SJCRH30 (cell line): ENCODE measurements at regions not wholly inside any gene's neighbourhood (a gene's known extent, or its start where the extent isn't known, plus 50 kb on each side); places are given as distances from the start of the nearest gene placed in this dataset.
A peak's percentile ranks its signal among the peaks of the same experiment; 100 is the strongest.

Source experiments
- DNase-seq, 2 experiments: peaks; one replicate each; pipeline ENCODE4 v3.0.0-alpha.2; 2015 to 2020
- H3K27ac ChIP-seq: fragments of 250-450 bp; sonication (Bioruptor Pico); 2 replicates; pipeline ENCODE4 v1.5.1; 2020; ENCODE audit warnings: mild to moderate bottlenecking, moderate library complexity
- H3K27me3 ChIP-seq: fragments of 250-450 bp; sonication (Bioruptor Pico); 2 replicates; pipeline ENCODE4 v1.5.1; 2020; ENCODE audit warnings: mild to moderate bottlenecking, moderate library complexity
- H3K36me3 ChIP-seq: fragments of 250-450 bp; sonication (Bioruptor Pico); 2 replicates; pipeline ENCODE4 v1.5.1; 2020; ENCODE audit warnings: mild to moderate bottlenecking, moderate library complexity
- H3K4me1 ChIP-seq: fragments of 250-450 bp; sonication (Bioruptor Pico); 2 replicates; pipeline ENCODE4 v1.5.1; 2020; ENCODE audit warnings: mild to moderate bottlenecking, moderate library complexity
- H3K4me3 ChIP-seq: fragments of 250-450 bp; sonication (Bioruptor Pico); 2 replicates; pipeline ENCODE4 v1.5.1; 2020; ENCODE audit warnings: mild to moderate bottlenecking, moderate library complexity
- H3K9me3 ChIP-seq: fragments of 250-450 bp; sonication (Bioruptor Pico); replicated peaks from 2 replicates; pipeline ENCODE4 v1.5.1; 2020; ENCODE audit warnings: mild to moderate bottlenecking, moderate library complexity

GRCh38 chr14:42929806-42930480 lies 1323.3 kb downstream of the LRFN5 start:
- H3K36me3 ChIP-seq, result no peaks in the 10 kb centered on the region
- no peak overlapping the region for H3K27ac ChIP-seq
- H3K4me3 ChIP-seq, result peak overlapping the region; percentile 19
- H3K4me1 ChIP-seq, result no peaks in the 10 kb centered on the region
- H3K27me3 ChIP-seq, result no peaks in the 10 kb centered on the region
- no peaks in the 10 kb centered on the region for H3K9me3 ChIP-seq
- DNase-seq, result peak; percentile 49 to 73

DNA sequence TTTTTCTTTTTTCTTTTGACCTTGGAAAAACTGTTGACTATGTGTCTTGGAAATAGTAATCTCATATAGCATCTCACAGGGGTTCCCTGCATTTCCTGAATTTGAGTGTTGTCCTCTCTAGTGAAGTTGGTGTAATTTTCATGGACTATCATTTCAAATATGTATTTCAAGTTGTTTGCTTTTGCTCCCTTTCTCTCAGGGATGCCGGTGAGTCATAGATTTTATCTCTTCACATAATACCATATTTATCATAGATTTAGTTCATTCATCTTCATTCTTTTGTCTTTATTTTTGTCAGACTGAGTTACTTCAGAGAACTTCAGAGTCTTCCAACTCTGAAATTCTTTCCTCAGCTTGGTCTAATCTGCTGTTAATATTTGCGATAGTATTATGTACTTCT lies 1320.6 kb downstream of the LRFN5 start:
- H3K27ac ChIP-seq, result no peak overlapping the region
- no peak overlapping the region for H3K4me3 ChIP-seq
- H3K36me3 ChIP-seq, result no peaks in the 10 kb centered on the region
- DNase-seq, result no peak
- no peaks in the 10 kb centered on the region for H3K4me1 ChIP-seq
- H3K9me3 ChIP-seq, result no peaks in the 10 kb centered on the region
- H3K27me3 ChIP-seq, result no peaks in the 10 kb centered on the region

DNA sequence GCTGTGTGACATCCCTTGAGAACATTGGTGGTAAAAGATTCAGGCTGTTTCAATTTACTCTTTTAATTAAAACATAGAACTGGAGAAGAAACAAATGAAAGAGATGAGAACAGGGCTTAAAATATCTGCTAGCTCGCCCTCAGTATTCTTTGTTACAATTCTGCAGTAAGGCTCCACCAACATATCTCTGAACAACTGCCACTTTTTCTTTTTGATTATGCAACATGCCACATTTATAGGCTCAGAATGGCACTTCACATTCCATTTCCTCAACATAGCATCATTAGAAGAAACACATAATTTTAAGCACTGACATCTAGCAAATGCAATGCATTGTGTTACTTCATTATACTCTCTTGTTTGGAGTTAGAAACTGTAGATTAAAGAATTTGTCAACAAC lies 1315.2 kb downstream of the LRFN5 start:
- Histone ChIP-seq H3K27ac (no peak overlapping the region), H3K4me3 (no peak overlapping the region), H3K4me1 (no peaks in the 10 kb centered on the region), H3K9me3 (no peaks in the 10 kb centered on the region), H3K36me3 (no peaks in the 10 kb centered on the region), H3K27me3 (no peaks in the 10 kb centered on the region)
- no peak for DNase-seq

- Histone ChIP-seq H3K36me3 (no peaks in the 10 kb centered on the region), H3K27me3 (no peaks in the 10 kb centered on the region), H3K4me3 (no peak overlapping the region), H3K27ac (no peak overlapping the region), H3K4me1 (no peaks in the 10 kb centered on the region), H3K9me3 (no peaks in the 10 kb centered on the region)
- DNase-seq, result no peak
Measured at GRCh38 chr14:42918615-42919014, 1311.9 kb downstream of the LRFN5 start.

- no peaks in the 10 kb centered on the region for H3K4me1 ChIP-seq
- no peak overlapping the region for H3K27ac ChIP-seq
- no peaks in the 10 kb centered on the region for H3K36me3 ChIP-seq
- no peaks in the 10 kb centered on the region for H3K27me3 ChIP-seq
- no peaks in the 10 kb centered on the region for H3K9me3 ChIP-seq
- DNase-seq, result no peak
- no peak overlapping the region for H3K4me3 ChIP-seq
Measured at GRCh38 chr14:42911642-42912041, 1305.0 kb downstream of the LRFN5 start.

- no peak overlapping the region for H3K4me3 ChIP-seq
- H3K4me1 ChIP-seq, result no peaks in the 10 kb centered on the region
- no peak overlapping the region for H3K27ac ChIP-seq
- H3K27me3 ChIP-seq, result no peaks in the 10 kb centered on the region
- no peak for DNase-seq
- no peaks in the 10 kb centered on the region for H3K36me3 ChIP-seq
- no peaks in the 10 kb centered on the region for H3K9me3 ChIP-seq
Measured at GRCh38 chr14:42909659-42910058, 1303.0 kb downstream of the LRFN5 start.

- Histone ChIP-seq H3K9me3 (no peaks in the 10 kb centered on the region), H3K4me1 (no peaks in the 10 kb centered on the region), H3K4me3 (no peak overlapping the region), H3K27ac (no peak overlapping the region), H3K36me3 (no peaks in the 10 kb centered on the region), H3K27me3 (no peaks in the 10 kb centered on the region)
- no peak for DNase-seq
Measured at GRCh38 chr14:42893183-42893582, 1286.5 kb downstream of the LRFN5 start.

DNA sequence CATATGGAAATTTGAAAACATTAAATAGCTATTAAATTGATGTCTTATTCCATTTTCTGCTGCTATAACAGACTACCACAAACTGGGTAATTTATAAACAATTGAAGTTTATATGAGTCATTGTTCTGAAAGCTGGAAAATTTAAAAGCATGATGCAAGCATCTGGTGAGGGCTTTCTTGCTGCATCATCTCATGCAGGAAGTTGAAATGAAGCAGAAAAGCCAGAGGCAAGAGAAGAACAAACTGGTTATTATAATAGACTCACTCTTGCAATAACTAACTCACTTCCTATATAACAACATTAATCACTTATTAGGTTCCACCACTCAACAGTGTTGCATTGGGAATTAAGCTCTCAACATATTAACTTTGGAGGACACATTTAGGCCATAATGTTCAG lies 1277.4 kb downstream of the LRFN5 start:
- peak in 1 of 2 experiments; percentile 37 for DNase-seq
- Histone ChIP-seq H3K4me3 (no peak overlapping the region), H3K4me1 (peaks cover 8% of the 10 kb centered on the region), H3K36me3 (no peaks in the 10 kb centered on the region; the same call in 1 of the 2 replicates), H3K27me3 (no peaks in the 10 kb centered on the region), H3K9me3 (no peaks in the 10 kb centered on the region), H3K27ac (peak overlapping the region; percentile 48)

DNA sequence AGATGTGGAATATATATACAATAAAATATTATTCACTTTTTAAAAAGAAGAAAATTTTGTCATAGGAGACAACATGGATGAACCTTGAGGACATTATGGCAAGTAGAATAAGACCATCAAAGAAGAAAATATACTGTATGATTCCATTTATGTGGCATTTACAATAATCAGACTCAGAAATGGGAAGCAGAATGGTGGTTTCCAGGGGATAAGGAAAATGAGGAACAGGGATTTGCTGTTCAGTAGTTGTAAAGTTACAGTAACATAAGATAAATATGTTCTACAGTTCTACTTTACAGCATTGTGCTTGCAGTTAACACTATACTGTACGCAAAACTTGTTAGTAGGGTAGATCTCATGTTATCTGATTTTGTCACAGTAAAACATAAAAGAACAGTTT lies 1271.0 kb downstream of the LRFN5 start:
- no peak for DNase-seq
- Histone ChIP-seq H3K4me3 (no peak overlapping the region), H3K27ac (no peak overlapping the region), H3K4me1 (no peaks in the 10 kb centered on the region), H3K9me3 (no peaks in the 10 kb centered on the region), H3K27me3 (no peaks in the 10 kb centered on the region), H3K36me3 (no peaks in the 10 kb centered on the region)

GRCh38 chr14:42872786-42873185 lies 1266.1 kb downstream of the LRFN5 start:
- Histone ChIP-seq H3K9me3 (no peaks in the 10 kb centered on the region; the same call in 1 of the 2 replicates), H3K4me1 (peaks cover 12% of the 10 kb centered on the region), H3K27me3 (no peaks in the 10 kb centered on the region), H3K27ac (no peak overlapping the region), H3K4me3 (no peak overlapping the region), H3K36me3 (no peaks in the 10 kb centered on the region)
- no peak for DNase-seq

- H3K27me3 ChIP-seq, result no peaks in the 10 kb centered on the region
- no peak overlapping the region for H3K4me3 ChIP-seq
- H3K9me3 ChIP-seq, result no peaks in the 10 kb centered on the region; the same call in 1 of the 2 replicates
- peak overlapping the region; percentile 70 for H3K27ac ChIP-seq
- peaks cover 12% of the 10 kb centered on the region for H3K4me1 ChIP-seq
- peak; percentile 65 to 87 for DNase-seq
- H3K36me3 ChIP-seq, result no peaks in the 10 kb centered on the region
Measured at GRCh38 chr14:42869681-42870080, 1263.0 kb downstream of the LRFN5 start.

GRCh38 chr14:42862114-42862513 lies 1255.4 kb downstream of the LRFN5 start:
- H3K36me3 ChIP-seq, result no peaks in the 10 kb centered on the region
- 0 out of 2 replicates have a peak, but pooled peaks cover 3% of the 10 kb centered on the region for H3K9me3 ChIP-seq
- no peaks in the 10 kb centered on the region for H3K27me3 ChIP-seq
- DNase-seq, result no peak
- peaks cover 9% of the 10 kb centered on the region; the same call in 1 of the 2 replicates for H3K4me1 ChIP-seq
- H3K27ac ChIP-seq, result no peak overlapping the region
- no peak overlapping the region for H3K4me3 ChIP-seq

DNA sequence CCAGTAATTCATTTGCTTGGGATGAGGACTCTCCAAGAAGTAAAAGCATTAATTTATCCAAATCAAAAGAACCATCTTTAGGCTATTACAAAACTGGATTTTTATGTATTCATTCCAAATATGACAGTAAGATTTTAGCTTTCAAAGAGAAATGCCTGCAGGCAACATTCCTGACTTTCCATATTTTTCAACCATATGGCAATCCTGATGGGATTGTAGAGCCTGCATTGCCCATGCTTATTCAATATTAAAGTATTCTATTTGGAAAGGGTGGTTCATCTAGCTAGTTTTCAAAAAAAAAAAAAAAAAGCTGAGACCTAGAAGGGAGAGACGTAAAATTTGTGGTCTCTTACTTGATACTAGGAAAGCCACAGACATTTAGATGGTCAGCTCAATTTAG lies 1253.7 kb downstream of the LRFN5 start:
- Histone ChIP-seq H3K4me1 (peaks cover 16% of the 10 kb centered on the region), H3K27ac (no peak overlapping the region), H3K9me3 (0 out of 2 replicates have a peak, but pooled peaks cover 3% of the 10 kb centered on the region), H3K4me3 (no peak overlapping the region), H3K36me3 (no peaks in the 10 kb centered on the region), H3K27me3 (no peaks in the 10 kb centered on the region)
- DNase-seq, result no peak

- no peak for DNase-seq
- Histone ChIP-seq H3K9me3 (no peaks in the 10 kb centered on the region), H3K27me3 (no peaks in the 10 kb centered on the region), H3K4me1 (peaks cover 17% of the 10 kb centered on the region), H3K36me3 (no peaks in the 10 kb centered on the region), H3K4me3 (no peak overlapping the region), H3K27ac (peak overlapping the region; percentile 63; the same call in 1 of the 2 replicates)
Measured at GRCh38 chr14:42856106-42856505, 1249.4 kb downstream of the LRFN5 start.

GRCh38 chr14:42855085-42855484 lies 1248.4 kb downstream of the LRFN5 start:
- H3K4me3 ChIP-seq, result peak overlapping the region; percentile 5
- no peaks in the 10 kb centered on the region for H3K9me3 ChIP-seq
- H3K4me1 ChIP-seq, result peaks cover 15% of the 10 kb centered on the region
- peak overlapping the region; percentile 63 for H3K27ac ChIP-seq
- no peaks in the 10 kb centered on the region for H3K27me3 ChIP-seq
- peak; percentile 44 to 86 for DNase-seq
- H3K36me3 ChIP-seq, result no peaks in the 10 kb centered on the region

GRCh38 chr14:42854061-42854460 lies 1247.4 kb downstream of the LRFN5 start:
- no peak overlapping the region for H3K4me3 ChIP-seq
- DNase-seq, result no peak
- no peaks in the 10 kb centered on the region for H3K36me3 ChIP-seq
- peaks cover 15% of the 10 kb centered on the region for H3K4me1 ChIP-seq
- H3K9me3 ChIP-seq, result no peaks in the 10 kb centered on the region
- no peaks in the 10 kb centered on the region for H3K27me3 ChIP-seq
- H3K27ac ChIP-seq, result no peak overlapping the region
